NT2/D1 (cell line): ENCODE measurements at regions not wholly inside any gene's neighbourhood (a gene's known extent, or its start where the extent isn't known, plus 50 kb on each side); places are given as distances from the start of the nearest gene placed in this dataset.

Experiments used
- YY1 ChIP-seq: IDR thresholded peaks from 2 replicates; pipeline ENCODE4 v1.6.1; 2011; ENCODE audit not compliant: insufficient read length, insufficient read depth
- ZNF274 ChIP-seq: IDR thresholded peaks from 2 replicates; pipeline ENCODE4 v1.6.1; 2011; ENCODE audit warnings: mild to moderate bottlenecking, low read depth, low read length

DNA sequence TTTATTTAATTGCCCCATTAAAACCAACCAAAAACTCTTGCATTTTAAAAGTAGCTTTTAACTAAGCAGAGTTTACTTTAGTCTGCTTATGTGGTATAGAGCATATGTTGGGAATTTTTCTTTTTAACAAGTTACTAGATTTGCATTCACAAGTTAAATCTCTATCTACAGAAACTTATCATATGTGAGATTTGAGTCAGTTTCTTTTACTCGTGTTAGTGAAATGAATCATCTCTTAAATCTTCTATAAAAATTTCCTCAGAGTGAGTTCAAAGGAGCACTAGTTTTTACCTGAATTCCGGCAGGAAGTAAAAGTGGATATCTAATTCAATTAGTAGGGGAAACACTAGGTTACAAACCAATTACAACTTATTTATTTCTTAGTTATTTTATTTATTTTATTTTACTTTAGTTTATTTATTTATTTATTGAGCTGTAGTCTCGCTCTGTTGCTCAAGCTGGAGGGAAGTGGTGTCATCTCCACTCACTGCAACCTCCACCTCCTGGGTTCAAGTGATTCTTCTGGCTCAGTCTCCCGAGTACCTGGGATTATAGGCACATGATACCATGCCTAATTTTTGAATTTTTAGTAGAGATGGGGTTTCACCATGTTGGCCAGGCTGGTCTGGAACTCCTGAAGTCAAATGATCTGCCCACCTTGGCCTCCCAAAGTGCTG is 1609.6 kb upstream of the B3GALT2 start:
- TF ChIP-seq ZNF274 (no peak), YY1 (no peak)
